GM18505 (cell line): ENCODE measurements at regions not wholly inside any gene's neighbourhood (a gene's known extent, or its start where the extent isn't known, plus 50 kb on each side); places are given as distances from the start of the nearest gene placed in this dataset.

Experiments
- ATAC-seq: cut with Tn5 transposase; IDR thresholded peaks from one replicate; pipeline ENCODE4 v1.9.1; 2021; ENCODE audit not compliant: unreplicated experiment
- POLR2A ChIP-seq: IDR thresholded peaks from 4 replicates; pipeline ENCODE4 v1.6.1; 2011; ENCODE audit warnings: borderline replicate concordance; ENCODE audit not compliant: insufficient read depth, insufficient read length; ENCODE audit errors: extremely low read depth

GRCh38 chr2:212595036-212595654 is 56.5 kb upstream of the ERBB4 start:
- ATAC-seq: no peak
- no peak for TF ChIP-seq POLR2A

- TF ChIP-seq POLR2A: no peak
- no peak for ATAC-seq
These were observed 54.1 kb upstream of the ERBB4 start for GRCh38 chr2:212592695-212593094.
